ENCODE measurements at regions not wholly inside any gene's neighbourhood (a gene's known extent, or its start where the extent isn't known, plus 50 kb on each side); places are given as distances from the start of the nearest gene placed in this dataset.
"Not testable (repeated sequence)": the region's sequence is repeated elsewhere in the genome, so short reads cannot be mapped to it uniquely, and the experiment has no call there.

DNA sequence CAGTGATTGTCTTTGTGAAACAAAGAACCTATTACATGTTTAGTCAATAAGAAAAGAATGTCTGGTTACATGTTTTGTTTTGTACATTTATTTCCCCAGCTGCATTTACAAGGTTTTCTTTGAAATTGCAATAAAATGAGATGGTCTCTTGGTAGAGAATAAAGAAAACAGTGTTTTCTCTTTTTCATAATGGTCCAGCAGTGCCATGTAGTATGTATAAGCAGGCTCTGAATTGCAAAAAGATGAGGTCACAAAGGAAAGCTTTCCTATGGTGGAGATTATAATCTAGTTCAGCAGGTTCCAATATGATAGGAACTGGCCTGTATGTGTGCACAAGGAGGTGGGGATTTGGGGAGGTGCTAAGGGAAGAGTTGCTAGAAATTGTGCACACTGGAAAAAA lies 1417.3 kb downstream of the STIM2 start:
- DNase-seq (ENCODE audit: low read depth in 2 of 2): no peak

DNA sequence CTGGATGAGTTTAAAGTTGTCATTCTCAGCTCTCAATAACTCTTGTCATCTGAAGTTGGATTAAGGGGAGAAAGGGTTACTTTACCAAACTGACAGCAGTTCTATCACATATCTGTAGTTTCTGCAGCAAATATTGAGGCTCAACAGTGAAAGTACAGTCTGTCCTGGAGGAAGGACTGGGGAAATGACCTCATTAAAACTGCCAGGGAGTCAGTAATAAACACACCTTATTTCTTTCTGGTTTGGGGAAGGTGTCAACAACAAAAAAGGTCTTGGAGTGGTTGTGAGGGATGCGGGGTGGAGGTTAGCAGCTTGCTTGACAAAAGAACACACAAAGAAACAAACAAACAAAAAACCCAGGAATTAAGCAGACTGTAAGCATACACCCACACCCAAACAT lies 1418.0 kb downstream of the STIM2 start:
- DNase-seq (ENCODE audit: low read depth in 2 of 2): no peak

DNA sequence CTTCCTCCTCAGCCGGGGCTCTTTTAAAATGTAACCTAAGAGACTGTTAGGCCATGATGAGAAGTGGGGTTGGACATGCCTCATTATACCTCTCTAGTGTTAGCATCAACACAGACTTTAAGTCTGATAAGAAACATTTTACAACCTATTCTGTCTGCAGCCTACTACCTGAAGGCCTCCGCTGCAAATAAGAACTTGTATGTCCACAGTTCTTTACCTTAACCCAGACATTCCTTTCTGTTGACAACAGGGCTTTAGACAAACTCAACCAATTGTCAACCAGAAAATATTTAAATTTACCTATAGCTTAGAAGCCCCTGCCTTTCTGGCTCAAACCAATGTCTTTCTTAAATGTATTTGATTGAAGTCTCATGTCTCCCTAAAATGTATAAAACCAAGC lies 1418.6 kb downstream of the STIM2 start:
- no peak for DNase-seq (ENCODE audit: low read depth in 2 of 2)

DNA sequence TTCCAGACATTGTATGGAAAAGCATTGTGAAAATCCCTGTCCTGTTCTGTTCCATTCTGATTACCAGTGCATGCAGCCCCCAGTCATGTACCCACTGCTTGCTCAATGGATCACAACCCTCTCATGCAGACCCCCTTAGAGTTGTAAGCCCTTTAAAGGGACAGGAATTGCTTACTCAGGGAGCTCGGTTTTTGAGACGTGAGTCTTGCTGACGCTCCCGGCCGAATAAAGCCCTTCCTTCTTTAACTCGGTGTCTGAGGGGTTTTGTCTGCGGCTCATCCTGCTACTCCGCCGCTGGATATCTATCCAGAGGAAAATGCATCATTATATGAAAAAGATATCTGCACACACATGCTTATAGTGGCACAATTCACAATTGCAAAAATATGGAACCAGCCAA lies 1425.6 kb downstream of the STIM2 start:
- not testable (repeated sequence) for DNase-seq (ENCODE audit: low read depth in 2 of 2)

DNA sequence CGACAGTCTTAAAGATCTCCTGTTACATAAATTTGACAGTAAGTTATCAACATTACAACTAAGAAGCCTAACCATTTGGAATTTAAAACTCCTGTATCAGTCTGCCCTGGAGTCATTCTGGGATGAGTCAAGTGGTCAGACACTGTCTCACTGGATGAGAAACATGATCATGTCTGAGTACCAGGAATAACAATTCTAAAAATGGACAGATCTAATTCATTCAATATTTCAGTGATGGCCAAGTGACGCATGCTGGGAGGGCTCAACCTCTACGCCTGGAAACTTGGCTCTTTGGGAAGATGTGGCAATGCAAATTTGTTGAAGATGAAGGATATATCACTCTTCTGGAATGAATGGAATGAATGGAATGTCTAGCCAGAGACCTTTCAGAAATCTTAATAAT lies 1427.2 kb downstream of the STIM2 start:
- peak; percentile 99 for DNase-seq (ENCODE audit: low read depth in 2 of 2)

DNA sequence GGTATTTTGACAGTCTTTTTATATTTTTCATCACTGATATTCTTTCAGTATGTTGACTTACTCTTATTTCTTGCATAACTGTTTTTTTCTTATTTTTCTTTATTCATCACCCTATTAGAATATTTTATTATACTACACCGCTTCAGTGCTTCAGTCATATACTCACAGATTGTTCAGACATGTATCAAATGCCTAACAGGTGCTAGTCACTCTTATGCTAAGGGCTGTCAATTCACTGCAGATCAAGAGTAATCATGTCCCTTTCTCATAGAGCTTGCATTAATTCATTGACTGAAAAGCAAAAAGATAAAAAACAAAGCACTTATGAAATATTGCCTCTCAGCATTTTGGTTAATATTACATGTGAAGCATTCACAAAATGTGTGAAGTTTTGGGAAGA lies 1435.6 kb downstream of the STIM2 start:
- DNase-seq (ENCODE audit: low read depth in 2 of 2): no peak

DNA sequence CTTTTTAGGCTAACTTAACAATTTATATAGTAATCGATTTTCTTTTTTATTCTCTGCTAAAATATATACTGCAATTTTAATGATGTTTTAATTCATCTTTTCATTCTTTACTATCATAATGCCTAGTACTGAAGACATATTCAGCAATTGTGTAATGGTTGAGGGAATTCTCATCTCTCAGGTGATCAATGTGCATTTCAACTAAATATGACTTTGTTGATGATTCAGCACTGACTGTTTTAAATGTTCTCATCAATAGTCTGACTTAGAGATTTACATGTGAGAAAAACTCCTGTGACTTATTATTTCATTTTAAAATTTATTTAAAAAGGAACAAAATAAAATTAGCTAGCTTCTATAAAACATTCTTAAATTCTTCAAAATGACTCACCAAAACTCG lies 1450.3 kb downstream of the STIM2 start:
- no peak for DNase-seq (ENCODE audit: low read depth in 2 of 2)

DNA sequence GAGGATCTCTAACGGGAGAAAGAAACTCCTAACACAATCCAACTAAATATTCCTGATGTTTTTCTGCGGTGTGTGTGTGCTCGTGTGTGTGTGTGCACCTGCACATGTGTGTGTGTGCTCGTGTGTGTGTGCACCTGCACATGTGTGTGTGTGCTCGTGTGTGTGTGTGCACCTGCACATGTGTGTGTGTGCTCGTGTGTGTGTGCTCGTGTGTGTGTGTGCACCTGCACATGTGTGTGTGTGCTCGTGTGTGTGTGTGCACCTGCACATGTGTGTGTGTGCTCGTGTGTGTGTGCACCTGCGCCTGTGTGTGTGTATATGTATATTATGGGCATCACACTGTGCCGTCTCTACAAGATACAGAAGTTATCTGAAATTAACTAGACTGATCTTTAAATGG lies 1451.9 kb downstream of the STIM2 start:
- DNase-seq (ENCODE audit: low read depth in 2 of 2): not testable (repeated sequence)

DNA sequence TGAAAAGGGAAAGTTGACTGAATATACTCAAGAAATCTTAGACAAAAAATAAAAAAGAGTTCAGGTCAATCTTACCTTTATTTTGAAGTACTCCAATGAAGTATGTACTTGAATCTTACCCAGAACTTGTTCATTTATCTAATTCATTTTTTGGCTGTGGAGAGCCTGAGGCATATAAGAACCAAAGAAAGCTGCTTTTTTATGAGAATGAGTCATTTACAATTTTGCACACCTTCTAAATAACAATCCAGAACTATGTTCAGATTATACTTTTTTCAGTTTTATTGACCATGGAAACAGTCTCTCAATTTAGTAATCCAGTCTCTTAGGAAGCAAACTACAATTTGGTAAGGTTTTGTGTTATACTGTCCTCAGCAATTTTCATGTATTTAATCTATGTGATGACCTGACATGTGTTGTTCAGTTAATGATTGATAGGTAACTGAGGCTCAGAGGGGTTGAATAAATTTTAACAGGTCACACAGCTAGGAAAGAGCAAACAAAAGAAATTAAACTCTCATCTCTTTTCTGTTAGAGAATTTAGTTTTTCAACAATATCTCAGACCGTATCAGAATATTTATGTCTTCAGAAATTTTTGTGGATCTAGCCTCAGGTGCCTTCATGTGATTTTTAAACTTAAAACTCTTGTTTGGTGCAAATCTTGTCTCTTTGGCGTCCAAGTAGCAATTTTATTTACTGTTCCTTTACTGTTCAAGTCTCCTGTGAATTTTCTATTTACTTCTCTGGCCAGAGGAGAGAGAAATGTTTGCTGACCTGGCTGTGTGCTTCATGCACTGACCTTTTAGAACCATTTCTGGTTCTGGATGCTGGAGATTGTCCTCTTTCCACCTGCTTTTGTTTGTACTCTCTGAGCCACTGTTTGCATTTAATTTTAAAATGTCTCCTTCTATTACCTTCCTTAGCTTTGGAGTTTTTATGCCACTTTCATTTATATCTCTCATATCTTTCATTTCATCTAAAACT lies 1453.4 kb downstream of the STIM2 start:
- DNase-seq (ENCODE audit: low read depth in 2 of 2): no peak

DNA sequence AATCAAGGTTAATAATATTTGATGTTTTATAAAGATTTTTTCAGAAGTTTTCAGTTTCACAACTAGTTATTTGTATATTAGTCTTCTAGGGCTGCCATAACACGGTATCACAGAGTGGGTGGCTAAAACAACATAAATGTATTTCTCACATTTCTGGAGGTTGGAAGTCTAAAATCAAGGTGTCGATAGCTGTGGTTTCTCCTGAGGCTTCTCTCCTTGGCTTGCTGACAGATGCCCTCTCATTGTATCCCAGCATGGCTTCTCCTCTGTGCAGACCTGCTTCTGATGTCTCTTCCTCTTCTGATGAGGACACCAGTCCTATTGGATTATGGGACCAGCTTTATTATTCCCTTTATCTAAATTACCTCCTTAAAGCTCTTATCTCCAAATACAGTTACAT lies 1456.6 kb downstream of the STIM2 start:
- no peak for DNase-seq (ENCODE audit: low read depth in 2 of 2)

DNA sequence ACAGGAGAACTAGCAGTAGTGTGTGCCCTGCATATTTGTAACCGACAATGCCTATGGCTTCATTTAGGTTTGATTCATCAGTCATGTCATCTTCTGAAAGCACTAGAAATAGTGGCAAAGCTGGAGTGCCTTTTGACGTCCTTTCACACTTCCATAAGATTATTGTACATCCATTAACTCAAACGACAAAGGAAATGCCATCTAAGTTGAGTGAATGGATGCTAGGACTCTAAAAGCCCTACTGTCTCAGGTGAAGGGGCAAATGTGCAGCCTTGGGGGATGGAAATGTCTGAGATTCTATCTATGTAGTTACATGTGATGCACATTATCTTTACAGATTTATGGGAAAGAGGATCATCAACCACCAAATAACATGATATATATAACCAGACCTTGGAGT lies 1473.6 kb downstream of the STIM2 start:
- DNase-seq (ENCODE audit: low read depth in 2 of 2): no peak

DNA sequence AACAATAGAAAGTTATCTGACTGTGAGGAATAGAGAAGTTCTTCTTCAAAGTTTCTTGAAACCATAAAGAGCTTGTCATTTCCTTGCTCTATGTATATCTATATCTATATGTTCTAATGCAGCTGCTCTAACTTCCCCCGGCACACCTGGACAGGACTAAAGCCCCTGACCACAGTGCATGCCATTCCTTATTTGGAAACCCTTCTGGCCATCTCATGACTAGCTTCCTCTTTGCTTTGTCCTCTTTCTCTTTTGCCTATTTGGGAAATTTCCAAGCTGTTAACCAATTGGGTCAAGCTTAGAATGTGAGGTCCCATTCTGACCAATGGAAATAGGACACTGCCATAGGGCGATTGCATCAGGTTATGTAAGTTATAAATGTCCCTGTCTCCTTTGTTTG lies 1481.1 kb downstream of the STIM2 start:
- no peak for DNase-seq (ENCODE audit: low read depth in 2 of 2)

DNA sequence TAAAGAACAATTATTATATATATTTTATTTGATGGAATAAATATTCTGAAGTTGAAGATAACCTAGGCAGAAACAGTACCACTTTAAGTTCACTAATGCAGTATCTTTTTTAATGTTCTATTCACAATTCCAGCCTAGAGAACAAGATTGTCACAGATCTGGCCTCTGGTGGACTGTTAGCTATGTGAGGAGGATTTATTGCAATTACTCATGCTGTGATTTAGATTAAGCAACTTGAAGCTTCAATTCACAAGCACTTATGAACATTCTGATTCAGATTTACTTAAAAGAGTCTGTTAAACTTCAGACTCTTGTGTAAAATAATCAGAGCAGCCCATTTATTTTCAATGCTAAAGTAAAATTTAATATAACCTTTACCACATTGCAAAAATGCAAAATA lies 1489.8 kb downstream of the STIM2 start:
- peak; percentile 29 to 30 for DNase-seq (ENCODE audit: low read depth in 2 of 2)

DNA sequence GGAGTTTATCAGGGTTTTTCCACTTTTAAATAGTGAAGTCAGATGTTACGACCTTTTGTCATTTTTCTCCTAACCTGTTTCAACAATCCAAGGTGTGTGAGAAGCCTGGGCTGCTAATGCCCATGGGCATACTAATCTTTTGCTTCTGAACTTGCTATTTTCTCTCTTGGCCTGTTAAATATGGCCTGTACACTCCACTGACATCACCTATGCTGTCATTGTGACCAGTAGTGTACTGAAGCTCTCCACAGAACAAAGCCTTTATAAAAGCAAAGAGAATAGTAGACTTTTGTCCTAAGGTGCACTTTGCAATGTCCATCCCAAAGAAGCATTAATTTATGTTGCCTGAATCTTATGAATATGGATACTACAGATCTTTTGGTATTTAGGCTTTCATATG lies 1490.5 kb downstream of the STIM2 start:
- DNase-seq (ENCODE audit: low read depth in 2 of 2): no peak

DNA sequence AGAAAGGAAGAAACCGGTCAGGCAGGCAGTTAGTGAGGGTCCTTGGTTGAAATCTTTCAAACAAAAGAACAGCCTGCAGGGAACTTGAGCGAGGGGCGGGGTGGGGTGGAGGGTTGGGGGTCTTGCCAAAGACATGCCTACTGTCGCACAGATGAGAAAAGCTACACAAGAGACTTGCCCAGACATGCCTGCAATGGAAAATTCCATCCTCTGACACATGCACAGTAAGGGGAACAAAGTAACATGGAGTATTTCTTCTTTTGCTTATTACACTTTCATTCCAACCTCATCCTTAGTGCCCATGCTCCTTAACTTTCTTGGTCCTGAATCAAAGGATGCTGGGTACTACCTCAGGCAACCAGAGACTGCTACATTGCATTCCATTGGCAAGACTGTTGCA lies 1491.2 kb downstream of the STIM2 start:
- no peak for DNase-seq (ENCODE audit: low read depth in 2 of 2)

DNA sequence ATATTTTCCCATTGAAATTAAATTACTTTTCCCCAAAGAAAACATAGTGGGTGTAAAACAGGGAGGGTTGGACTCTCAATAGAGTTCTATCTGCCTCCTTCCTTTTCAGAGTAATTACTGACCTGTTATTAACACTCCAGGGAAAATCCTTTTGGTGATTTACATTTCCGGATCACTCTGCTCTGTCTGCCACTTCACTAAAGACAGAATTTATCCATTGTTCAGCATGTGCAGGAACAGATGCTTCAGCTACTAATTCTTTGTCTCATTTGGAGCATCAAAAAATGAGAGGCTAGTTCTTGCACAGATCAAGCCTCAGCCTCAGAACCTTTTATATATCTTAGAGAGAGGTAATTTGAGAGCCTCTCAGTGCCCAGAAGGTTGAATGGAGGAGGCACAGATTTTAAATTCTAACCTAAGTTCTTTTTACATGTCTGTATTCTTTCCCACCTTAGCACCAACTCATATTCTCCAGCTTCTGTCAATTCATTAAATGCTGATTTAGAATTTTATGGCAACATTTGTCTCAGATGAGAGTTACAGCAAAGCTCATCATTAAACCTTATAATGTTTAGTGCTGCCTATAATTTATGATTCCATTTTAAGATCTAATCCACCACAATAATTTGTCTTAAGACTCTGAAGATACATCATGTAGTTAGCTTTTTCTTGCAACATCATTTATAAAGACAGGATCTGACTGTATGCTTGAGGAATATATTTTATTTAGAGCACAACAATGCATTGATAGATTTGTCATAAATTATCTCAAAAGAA lies 1494.4 kb downstream of the STIM2 start:
- no peak for DNase-seq (ENCODE audit: low read depth in 2 of 2)

DNA sequence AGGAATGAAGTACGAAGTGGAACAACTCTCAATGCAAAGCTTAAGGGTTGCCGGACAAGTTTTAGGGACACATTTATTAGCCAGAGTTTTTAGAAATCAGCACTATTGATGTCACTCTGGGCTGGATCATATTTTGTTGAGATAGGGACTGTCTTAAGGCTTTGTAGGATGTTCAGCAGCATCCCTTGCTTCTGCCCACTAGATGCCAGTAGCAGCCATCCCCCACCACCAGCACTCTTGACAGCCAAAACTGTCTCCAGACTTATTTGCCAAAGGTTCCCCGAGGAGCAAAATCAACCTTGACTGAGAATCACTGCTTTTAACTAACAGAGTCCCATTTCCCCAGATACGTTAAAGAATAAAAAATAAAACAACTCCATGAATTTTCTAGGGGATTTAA lies 1497.3 kb downstream of the STIM2 start:
- no peak for DNase-seq (ENCODE audit: low read depth in 2 of 2)

DNA sequence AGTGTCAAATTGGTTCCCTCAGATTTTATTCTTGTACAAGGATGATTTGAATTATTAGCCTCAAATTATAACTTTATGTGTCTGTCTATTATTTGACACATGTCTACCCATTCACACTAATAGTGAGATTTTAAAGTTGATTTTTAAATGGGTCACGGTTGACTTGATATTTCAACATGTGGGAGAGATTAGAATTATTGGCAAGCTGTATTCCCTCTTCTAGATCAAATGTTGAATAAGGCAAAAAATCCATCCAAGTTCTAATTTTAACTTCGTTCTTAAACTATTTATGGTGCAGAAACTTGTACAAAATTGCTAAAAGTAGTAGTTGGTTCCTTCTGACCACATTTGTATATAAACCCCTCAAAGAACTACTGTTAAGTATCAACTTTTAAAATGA lies 1498.0 kb downstream of the STIM2 start:
- no peak for DNase-seq (ENCODE audit: low read depth in 2 of 2)

DNA sequence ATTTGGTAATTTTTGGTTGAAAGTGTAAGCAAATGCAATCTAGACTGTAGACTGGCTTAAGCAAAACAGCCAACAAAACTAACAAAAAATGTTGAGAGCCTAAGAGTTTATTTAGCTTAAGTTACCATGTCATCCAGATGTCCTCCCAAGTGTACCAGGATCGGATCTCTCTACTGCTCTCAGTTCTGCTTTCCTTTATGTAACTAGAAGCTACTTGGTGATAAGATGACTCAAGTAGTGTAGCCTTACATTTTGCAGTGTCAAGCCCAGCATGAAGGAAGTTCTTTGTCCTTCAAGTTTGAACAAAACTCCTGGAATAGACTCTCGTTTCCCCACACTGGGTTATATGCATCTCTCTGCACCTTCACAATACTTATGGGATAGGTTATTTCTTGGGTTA lies 1500.0 kb downstream of the STIM2 start:
- DNase-seq (ENCODE audit: low read depth in 2 of 2): no peak

DNA sequence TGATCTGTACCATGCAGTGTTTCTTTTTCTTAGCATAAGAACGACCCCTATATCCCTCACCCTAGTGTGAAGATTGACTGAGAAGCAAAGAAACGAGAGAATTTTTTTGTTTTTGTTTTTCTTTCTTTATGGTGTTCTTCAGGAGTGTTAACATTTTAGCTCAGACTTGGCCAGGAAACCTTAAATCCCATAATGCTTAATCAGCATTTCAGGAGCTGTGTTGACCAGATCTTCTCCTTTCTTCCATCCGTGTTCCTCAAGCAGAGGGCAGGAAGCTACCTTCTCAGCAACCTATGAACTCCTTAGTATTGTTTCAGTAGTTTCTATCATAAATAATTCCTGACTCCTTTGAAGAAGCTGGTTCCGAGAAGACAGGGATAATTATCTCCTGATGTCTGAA lies 1501.5 kb downstream of the STIM2 start:
- no peak for DNase-seq (ENCODE audit: low read depth in 2 of 2)

DNA sequence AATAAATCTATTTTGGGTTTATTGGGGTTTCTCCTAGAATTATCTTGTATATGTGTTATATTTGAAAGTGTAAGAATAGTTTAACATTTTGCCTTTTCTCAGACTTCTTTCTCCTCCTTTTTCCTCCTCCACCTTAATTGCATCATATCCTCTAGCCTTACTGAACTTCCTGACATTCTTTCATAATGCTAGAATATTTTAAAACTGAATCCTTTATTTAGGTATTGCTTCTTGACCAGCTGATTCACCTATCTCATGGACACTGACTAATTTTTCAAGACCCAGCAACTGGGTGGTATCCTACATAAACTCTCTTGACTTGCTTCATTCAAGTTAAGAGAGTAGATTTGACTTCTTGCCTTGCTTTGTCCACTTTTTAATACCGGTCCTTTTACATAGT lies 1508.9 kb downstream of the STIM2 start:
- peak in 1 of 2 experiments; percentile 15 for DNase-seq (ENCODE audit: low read depth in 2 of 2)

DNA sequence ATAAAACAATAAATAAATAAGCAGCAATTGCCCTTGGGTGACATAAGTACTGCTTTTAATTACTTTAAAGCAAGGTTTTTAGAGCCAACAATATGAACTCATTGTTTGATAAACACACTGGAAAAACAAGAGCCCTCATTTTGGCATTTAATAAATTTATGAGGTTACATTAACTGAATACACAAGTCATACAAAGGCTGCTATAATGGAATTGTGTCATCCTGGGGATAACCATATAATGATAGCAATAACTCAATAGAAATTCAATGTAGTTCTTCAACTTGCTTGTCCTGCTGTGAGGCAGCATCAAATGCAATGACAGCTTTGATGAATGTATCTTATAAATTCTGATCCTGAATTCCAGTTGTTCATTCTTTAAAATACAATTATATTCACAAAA lies 1512.5 kb downstream of the STIM2 start:
- no peak for DNase-seq (ENCODE audit: low read depth in 2 of 2)

DNA sequence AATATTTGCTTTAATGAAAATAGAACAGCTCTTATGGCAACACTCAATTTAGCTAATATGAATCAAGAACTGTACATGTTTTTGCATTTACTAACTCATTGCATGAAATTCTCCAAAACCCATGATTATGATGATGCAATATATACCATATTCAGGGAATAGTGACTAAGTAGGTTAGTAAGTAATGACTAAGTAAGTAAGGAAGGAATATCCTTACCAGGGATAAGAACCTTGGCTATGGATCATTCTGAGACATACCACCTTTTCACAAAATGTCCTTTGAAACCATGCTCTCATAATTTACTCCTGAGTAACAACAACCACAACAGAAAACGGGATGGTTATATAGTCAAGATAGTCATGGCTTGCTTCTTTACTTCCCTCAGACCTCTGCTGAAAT lies 1513.0 kb downstream of the STIM2 start:
- peak in 1 of 2 experiments; percentile 15 for DNase-seq (ENCODE audit: low read depth in 2 of 2)

Data from fibroblast of skin of left quadriceps (primary cell).